Transverse colon (tissue), 4 donors: ENCODE measurements at regions not wholly inside any gene's neighbourhood (a gene's known extent, or its start where the extent isn't known, plus 50 kb on each side); places are given as distances from the start of the nearest gene placed in this dataset.

Experiments
- DNase-seq: peaks from one replicate; pipeline ENCODE4 v3.0.0-alpha.2; 2019
- H3K27ac ChIP-seq, 4 donors: fragments of 200-600 bp; sonication (generic); 2 replicates each; pipeline ENCODE4 v1.5.1; 2016 to 2018; ENCODE audit warnings: inconsistent platforms in 4 of 4
- H3K27me3 ChIP-seq: fragments of 200-600 bp; sonication (generic); 2 replicates; pipeline ENCODE4 v1.5.1; 2017; ENCODE audit warnings: inconsistent platforms
- H3K36me3 ChIP-seq, 4 donors: fragments of 200-600 bp; sonication (generic); 2 replicates each; pipeline ENCODE4 v1.5.1; 2017 to 2019; ENCODE audit warnings: inconsistent platforms in 4 of 4
- H3K4me1 ChIP-seq, 4 donors: fragments of 200-600 bp; sonication (generic); 2 replicates each; pipeline ENCODE4 v1.5.1; 2017 to 2020; ENCODE audit warnings: inconsistent platforms in 4 of 4
- H3K4me3 ChIP-seq, 4 donors: fragments of 200-600 bp; sonication (generic); 1 replicate in 1 of 4; 2 replicates in 3 of 4; pipeline versions ENCODE4 v1.5.1 to v1.6.1; 2017 to 2019; ENCODE audit warnings: inconsistent platforms in 4 of 4
- H3K9me3 ChIP-seq, 2 donors: fragments of 200-600 bp; sonication (generic); 2 replicates each; pipeline ENCODE4 v1.5.1; 2017 to 2019; ENCODE audit warnings: inconsistent platforms in 2 of 2
- CTCF ChIP-seq, 5 experiments: fragments of 200-600 bp in 3 of 5; fragments of 450-650 bp in 2 of 5; sonication (generic) in 3 of 5; IDR thresholded peaks; 1 replicate in 2 of 5; 2 replicates in 3 of 5; pipeline ENCODE4 v1.5.1; 2016 to 2017; ENCODE audit warnings: antibody characterized with exemption in 5 of 5, inconsistent platforms in 3 of 5, mild to moderate bottlenecking in 2 of 5, moderate library complexity in 1 of 5
- EP300 ChIP-seq: sonication (generic); formaldehyde crosslinking; IDR thresholded peaks from one replicate; pipeline ENCODE4 v1.6.1; 2017; ENCODE audit warnings: antibody characterized with exemption, low read depth
- POLR2A ChIP-seq: fragments of 450-650 bp; IDR thresholded peaks from one replicate; pipeline ENCODE4 v1.6.1; 2016; ENCODE audit warnings: antibody characterized with exemption, mild to moderate bottlenecking, moderate library complexity
- POLR2AphosphoS5 ChIP-seq, 3 donors: sonication (generic); formaldehyde crosslinking; IDR thresholded peaks; one replicate each; pipeline ENCODE4 v1.6.1; 2016; ENCODE audit warnings: antibody characterized with exemption in 3 of 3
- WGBS, 2 donors: methylation state at CpG; one replicate each; pipeline ENCODE4 v1.1.5; 2018; ENCODE audit warnings: low coverage in 1 of 2; 5-methylcytosine and 5-hydroxymethylcytosine counted together
- in situ Hi-C, 4 donors: fragments of 200-750 bp; cut with MboI; loops; one replicate each; pipeline versions ENCODE4 v1.15.0 to v1.15.1; 2017; ENCODE audit warnings: low sequenced_read_pairs in 3 of 4, low pct_ligation_motif_present in 1 of 4, low pct_unique_long_range_greater_than_20kb in 1 of 4
- intact Hi-C: fragments of 100-400 bp; cut with DNase I; formaldehyde crosslinking; loops from one replicate; pipeline ENCODE4 v1.15.1; 2023; ENCODE audit warnings: low total_unique reads

GRCh38 chr10:117938104-117938503 lies 108.6 kb downstream of the RAB11FIP2 start:
- H3K27me3 ChIP-seq = no peaks in the 10 kb centered on the region
- no peaks in the 10 kb centered on the region for H3K9me3 ChIP-seq
- in situ Hi-C loops (no loop called here), intact Hi-C loops (no loop called here)
- 75 to 89% methylated on average over 3 to 4 of the region's 4 CpGs for WGBS, 2 donors
- DNase-seq = no peak
- H3K36me3 ChIP-seq = no peaks in the 10 kb centered on the region
- no peak overlapping the region for H3K27ac ChIP-seq
- H3K4me1 ChIP-seq = no peaks in the 10 kb centered on the region
- H3K4me3 ChIP-seq = no peak overlapping the region
- no peak for TF ChIP-seq CTCF (IDR thresholded peaks at IDR 0.05)
- no peak for TF ChIP-seq POLR2AphosphoS5 (IDR thresholded peaks at IDR 0.05)
- TF ChIP-seq POLR2A = no peak
- no peak for TF ChIP-seq EP300

GRCh38 chr10:117942226-117942625 lies 104.5 kb downstream of the RAB11FIP2 start:
- intact Hi-C loops (no loop called here), in situ Hi-C loops (no loop called here)
- H3K9me3 ChIP-seq = no peaks in the 10 kb centered on the region

GRCh38 chr10:117944676-117945447 lies 101.9 kb downstream of the RAB11FIP2 start:
- in situ Hi-C loops (no loop called here), intact Hi-C loops (no loop called here)
- Histone ChIP-seq H3K36me3 (no peaks in the 10 kb centered on the region), H3K4me3 (no peak overlapping the region), H3K27ac (no peak overlapping the region), H3K9me3 (no peaks in the 10 kb centered on the region), H3K27me3 (no peaks in the 10 kb centered on the region), H3K4me1 (no peaks in the 10 kb centered on the region)
- 77 to 95% methylated on average over 2 of the region's 2 CpGs for WGBS, 2 donors
- TF ChIP-seq POLR2A = no peak
- TF ChIP-seq CTCF (IDR thresholded peaks at IDR 0.05) = no peak
- TF ChIP-seq POLR2AphosphoS5 (IDR thresholded peaks at IDR 0.05) = no peak
- no peak for TF ChIP-seq EP300
- DNase-seq = no peak

More at GRCh38 chr10:117942226-117942625, 104.5 kb downstream of the RAB11FIP2 start:
- no peaks in the 10 kb centered on the region for H3K27me3 ChIP-seq
- H3K27ac ChIP-seq = no peak overlapping the region
- 46 to 75% methylated on average over 4 of the region's 4 CpGs for WGBS, 2 donors
- no peak for DNase-seq
- H3K4me1 ChIP-seq = no peaks in the 10 kb centered on the region
- no peak overlapping the region for H3K4me3 ChIP-seq
- TF ChIP-seq EP300 = no peak
- no peak for TF ChIP-seq POLR2AphosphoS5 (IDR thresholded peaks at IDR 0.05)
- no peak for TF ChIP-seq CTCF (IDR thresholded peaks at IDR 0.05)
- no peak for TF ChIP-seq POLR2A
- H3K36me3 ChIP-seq = no peaks in the 10 kb centered on the region

- no peaks in the 10 kb centered on the region for H3K27me3 ChIP-seq
- in situ Hi-C loops = no loop called here
- no peaks in the 10 kb centered on the region for H3K36me3 ChIP-seq
- H3K9me3 ChIP-seq = no peaks in the 10 kb centered on the region
- peak; percentile 10 for DNase-seq
- no peaks in the 10 kb centered on the region for H3K4me1 ChIP-seq
- no peak overlapping the region for H3K4me3 ChIP-seq
- 66% methylated on average over 5 of the region's 5 CpGs; no CpG with 5 or more reads in 1 of the 2 donors for WGBS, 2 donors
- TF ChIP-seq EP300 (no peak), CTCF (IDR thresholded peaks at IDR 0.05) (no peak), POLR2A (no peak), POLR2AphosphoS5 (IDR thresholded peaks at IDR 0.05) (no peak)
- H3K27ac ChIP-seq = no peak overlapping the region
- intact Hi-C loops = no loop called here
Measured at GRCh38 chr10:117945651-117946050, 101.1 kb downstream of the RAB11FIP2 start.
